Neuronal stem cell (in vitro differentiated cells): ENCODE measurements at regions not wholly inside any gene's neighbourhood (a gene's known extent, or its start where the extent isn't known, plus 50 kb on each side); places are given as distances from the start of the nearest gene placed in this dataset.

Experiments
- DNase-seq: peaks from one replicate; pipeline ENCODE4 v3.0.0-alpha.2; 2013; ENCODE audit warnings: low spot score
- H2AFZ ChIP-seq: one replicate; pipeline ENCODE4 v1.6.1; 2013; ENCODE audit warnings: mild to moderate bottlenecking, low read length, inconsistent platforms
- H2AK5ac ChIP-seq: 2 replicates; pipeline ENCODE4 v1.6.1; 2013; ENCODE audit warnings: low read depth, mild to moderate bottlenecking, inconsistent platforms, low read length, moderate library complexity, mixed read lengths
- H2BK120ac ChIP-seq: 2 replicates; pipeline ENCODE4 v1.6.1; 2013; ENCODE audit warnings: low read depth, mild to moderate bottlenecking, inconsistent platforms, low read length, moderate library complexity, mixed read lengths
- H2BK12ac ChIP-seq: one replicate; pipeline ENCODE4 v1.6.1; 2013; ENCODE audit warnings: low read length, inconsistent platforms
- H2BK15ac ChIP-seq: 2 replicates; pipeline ENCODE4 v1.6.1; 2013; ENCODE audit warnings: mild to moderate bottlenecking, low read length, inconsistent platforms, mixed read lengths
- H2BK5ac ChIP-seq: one replicate; pipeline ENCODE4 v1.6.1; 2013; ENCODE audit warnings: inconsistent platforms, mild to moderate bottlenecking, low read length, moderate library complexity
- H3K14ac ChIP-seq: one replicate; pipeline ENCODE4 v1.6.1; 2013; ENCODE audit warnings: low read length, inconsistent platforms
- H3K18ac ChIP-seq: 2 replicates; pipeline ENCODE4 v1.6.1; 2013; ENCODE audit warnings: low read length, inconsistent platforms
- H3K23ac ChIP-seq: 2 replicates; pipeline ENCODE4 v1.6.1; 2013; ENCODE audit warnings: low read depth, mild to moderate bottlenecking, mixed read lengths, low read length, inconsistent platforms; ENCODE audit not compliant: poor library complexity
- H3K27ac ChIP-seq: replicated peaks from 3 replicates; pipeline ENCODE4 v1.5.1; 2013; ENCODE audit warnings: low read length, inconsistent platforms
- H3K27me3 ChIP-seq, 3 experiments: 2 replicates each; pipeline ENCODE4 v1.6.1; 2013; ENCODE audit warnings: low read length in 3 of 3, mild to moderate bottlenecking in 2 of 3, inconsistent platforms in 1 of 3, low read depth in 1 of 3, mixed read lengths in 1 of 3, moderate library complexity in 1 of 3; ENCODE audit not compliant: control insufficient read depth in 3 of 3, insufficient read depth in 3 of 3
- H3K36me3 ChIP-seq, 2 donors: replicated peaks in 1 of 2; 2 replicates each; pipeline ENCODE4 v1.6.1; 2013; ENCODE audit warnings: low read length in 2 of 2; ENCODE audit not compliant: control insufficient read depth in 2 of 2, insufficient read depth in 2 of 2
- H3K4ac ChIP-seq: 2 replicates; pipeline ENCODE4 v1.6.1; 2013; ENCODE audit warnings: inconsistent platforms, mild to moderate bottlenecking, low read length, moderate library complexity
- H3K4me1 ChIP-seq, 2 donors: 1 replicate in 1 of 2; 2 replicates in 1 of 2; pipeline ENCODE4 v1.6.1; 2013; ENCODE audit warnings: low read length in 2 of 2, low read depth in 1 of 2; ENCODE audit not compliant: control insufficient read depth in 2 of 2, insufficient read depth in 1 of 2
- H3K4me2 ChIP-seq: one replicate; pipeline ENCODE4 v1.6.1; 2013; ENCODE audit warnings: mild to moderate bottlenecking, low read length, inconsistent platforms; ENCODE audit not compliant: insufficient read depth, poor library complexity, severe bottlenecking
- H3K4me3 ChIP-seq, 2 donors: 2 replicates each; pipeline ENCODE4 v1.5.1; 2013; ENCODE audit warnings: low read length in 2 of 2, mild to moderate bottlenecking in 2 of 2, inconsistent platforms in 1 of 2, moderate library complexity in 1 of 2
- H3K79me1 ChIP-seq: one replicate; pipeline ENCODE4 v1.6.1; 2013; ENCODE audit warnings: low read depth, mild to moderate bottlenecking, inconsistent platforms, low read length, moderate library complexity
- H3K9ac ChIP-seq: one replicate; pipeline ENCODE4 v1.6.1; 2013; ENCODE audit warnings: mild to moderate bottlenecking, low read depth, low read length, inconsistent platforms; ENCODE audit not compliant: poor library complexity
- H3K9me3 ChIP-seq, 2 donors: replicated peaks in 1 of 2; 2 replicates each; pipeline versions ENCODE3 to v1.6.1; 2013; ENCODE audit warnings: low read length in 2 of 2, mild to moderate bottlenecking in 2 of 2, inconsistent platforms in 1 of 2, low read depth in 1 of 2, mixed read lengths in 1 of 2, moderate library complexity in 1 of 2; ENCODE audit not compliant: control insufficient read depth in 2 of 2, insufficient read depth in 1 of 2
- H4K8ac ChIP-seq: one replicate; pipeline ENCODE4 v1.6.1; 2013; ENCODE audit warnings: low read depth, mild to moderate bottlenecking, inconsistent platforms, low read length, moderate library complexity
- H4K91ac ChIP-seq: one replicate; pipeline ENCODE4 v1.6.1; 2013; ENCODE audit warnings: low read length, low read depth, mild to moderate bottlenecking, inconsistent platforms; ENCODE audit not compliant: poor library complexity
- WGBS, 2 donors: extraction: QIAGEN DNeasy Blood & Tissue Kit; methylation state at CpG; one replicate each; pipeline ENCODE4 v1.1.7; 2013; ENCODE audit warnings: missing lambda C conversion rate in 2 of 2, mixed read lengths in 1 of 2; ENCODE audit not compliant: insufficient read length in 2 of 2, insufficient replicate concordance in 1 of 2; ENCODE audit errors: extremely low coverage in 2 of 2; 5-methylcytosine and 5-hydroxymethylcytosine counted together

DNA sequence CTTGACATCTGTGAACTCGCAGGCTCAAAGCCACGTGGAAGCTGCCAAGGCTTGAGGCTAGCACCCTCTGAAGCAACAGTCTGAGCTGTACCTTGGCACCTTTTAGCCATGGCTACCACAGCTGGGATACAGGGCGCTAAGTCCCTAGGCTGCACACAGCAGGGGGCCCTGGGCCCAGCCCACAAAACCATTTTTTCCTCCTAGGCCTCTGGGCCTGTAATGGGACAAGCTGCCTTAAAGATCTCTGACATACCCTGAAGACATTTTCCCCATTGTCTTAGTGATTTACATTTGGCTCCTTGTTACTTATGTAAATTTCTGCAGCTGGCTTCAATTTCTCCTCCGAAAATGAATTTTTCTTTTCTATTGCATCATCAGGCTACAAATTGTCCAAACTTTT is 455.9 kb downstream of the TDRD3 start:
- Histone ChIP-seq H2BK15ac (no peak overlapping the region), H3K36me3 (no peaks in the 10 kb centered on the region), H4K8ac (no peak overlapping the region), H3K9me3 (peaks cover 0 to 5% of the 10 kb centered on the region in 2 donors), H4K91ac (no peak overlapping the region), H3K4ac (no peak overlapping the region), H3K9ac (no peak overlapping the region), H3K4me3 (no peak overlapping the region), H3K4me1 (no peaks in the 10 kb centered on the region), H3K18ac (no peak overlapping the region), H2AFZ (no peak overlapping the region), H3K14ac (no peak overlapping the region), H2AK5ac (no peak overlapping the region), H2BK5ac (no peak overlapping the region), H3K79me1 (no peaks in the 10 kb centered on the region), H3K27me3 (no peaks in the 10 kb centered on the region), H3K23ac (no peak overlapping the region), H3K4me2 (no peak overlapping the region), H2BK120ac (no peak overlapping the region), H3K27ac (no peak overlapping the region), H2BK12ac (no peak overlapping the region)
- no peak for DNase-seq
- no CpG with 5 or more reads among the region's 4 CpGs for WGBS, 2 donors

GRCh38 chr13:60851378-60851777 is 454.4 kb downstream of the TDRD3 start:
- Histone ChIP-seq H3K36me3 (no peaks in the 10 kb centered on the region), H2BK120ac (no peak overlapping the region), H3K4me1 (no peaks in the 10 kb centered on the region), H2BK12ac (no peak overlapping the region), H3K14ac (no peak overlapping the region), H3K4me3 (no peak overlapping the region), H2AFZ (no peak overlapping the region), H3K23ac (no peak overlapping the region), H4K91ac (no peak overlapping the region), H3K4ac (no peak overlapping the region), H3K4me2 (no peak overlapping the region), H3K27me3 (no peaks in the 10 kb centered on the region), H2BK5ac (no peak overlapping the region), H3K9ac (no peak overlapping the region), H3K9me3 (peaks cover 0 to 5% of the 10 kb centered on the region in 2 donors), H4K8ac (no peak overlapping the region), H2BK15ac (no peak overlapping the region), H3K27ac (no peak overlapping the region), H2AK5ac (no peak overlapping the region), H3K79me1 (no peaks in the 10 kb centered on the region), H3K18ac (no peak overlapping the region)
- DNase-seq, result no peak

- H3K79me1 ChIP-seq, result no peaks in the 10 kb centered on the region
- no peak overlapping the region for H2AFZ ChIP-seq
- H3K14ac ChIP-seq, result no peak overlapping the region
- H2BK5ac ChIP-seq, result no peak overlapping the region
- no peak overlapping the region for H3K4me3 ChIP-seq
- H3K4ac ChIP-seq, result no peak overlapping the region
- no CpG with 5 or more reads among the region's 2 CpGs for WGBS, 2 donors
- no peaks in the 10 kb centered on the region for H3K27me3 ChIP-seq
- H3K36me3 ChIP-seq, result no peaks in the 10 kb centered on the region
- no peak overlapping the region for H3K23ac ChIP-seq
- H3K18ac ChIP-seq, result no peak overlapping the region
- H4K8ac ChIP-seq, result no peak overlapping the region
- peaks cover 4 to 8% of the 10 kb centered on the region in 2 donors for H3K9me3 ChIP-seq
- no peak overlapping the region for H2BK15ac ChIP-seq
- H3K27ac ChIP-seq, result no peak overlapping the region
- H3K4me1 ChIP-seq, result no peaks in the 10 kb centered on the region
- H3K4me2 ChIP-seq, result no peak overlapping the region
- no peak for DNase-seq
- H2BK12ac ChIP-seq, result no peak overlapping the region
- H2AK5ac ChIP-seq, result no peak overlapping the region
- no peak overlapping the region for H2BK120ac ChIP-seq
- no peak overlapping the region for H4K91ac ChIP-seq
- no peak overlapping the region for H3K9ac ChIP-seq
Measured at GRCh38 chr13:60850526-60850925, 453.5 kb downstream of the TDRD3 start.

- Histone ChIP-seq H3K4ac (no peak overlapping the region), H3K9ac (no peak overlapping the region), H2AFZ (peak overlapping the region; percentile 60), H2AK5ac (no peak overlapping the region), H4K91ac (no peak overlapping the region), H2BK12ac (no peak overlapping the region), H3K4me3 (no peak overlapping the region), H3K14ac (no peak overlapping the region), H3K27me3 (no peaks in the 10 kb centered on the region), H3K9me3 (peaks cover 0 to 5% of the 10 kb centered on the region in 2 donors), H3K36me3 (no peaks in the 10 kb centered on the region), H3K4me1 (no peaks in the 10 kb centered on the region), H2BK120ac (no peak overlapping the region), H2BK15ac (no peak overlapping the region), H3K27ac (no peak overlapping the region), H3K79me1 (no peaks in the 10 kb centered on the region), H3K23ac (no peak overlapping the region), H3K4me2 (no peak overlapping the region), H3K18ac (no peak overlapping the region), H4K8ac (no peak overlapping the region), H2BK5ac (no peak overlapping the region)
- no CpG with 5 or more reads among the region's 3 CpGs for WGBS, 2 donors
- DNase-seq, result no peak
Measured at GRCh38 chr13:60838581-60838980, 441.6 kb downstream of the TDRD3 start.
